Skeletal muscle satellite cell (primary cell): ENCODE measurements at regions not wholly inside any gene's neighbourhood (a gene's known extent, or its start where the extent isn't known, plus 50 kb on each side); places are given as distances from the start of the nearest gene placed in this dataset.

ENCODE experiments used
- H3K27me3 ChIP-seq: 2 replicates; pipeline ENCODE4 v1.7.0; 2013; ENCODE audit warnings: low read length; ENCODE audit not compliant: control insufficient read depth, insufficient read depth
- H3K36me3 ChIP-seq: 2 replicates; pipeline ENCODE4 v1.7.0; 2013; ENCODE audit warnings: mild to moderate bottlenecking, control low read depth, low read length; ENCODE audit not compliant: insufficient read depth
- H3K4me1 ChIP-seq: 2 replicates; pipeline ENCODE4 v1.7.0; 2013; ENCODE audit warnings: low read length; ENCODE audit not compliant: control insufficient read depth, insufficient read depth
- H3K4me2 ChIP-seq: 2 replicates; pipeline ENCODE4 v1.7.0; 2013; ENCODE audit warnings: mild to moderate bottlenecking, low read length
- H3K4me3 ChIP-seq: 2 replicates; pipeline ENCODE4 v1.7.0; 2013; ENCODE audit warnings: low read length
- H3K9ac ChIP-seq: 2 replicates; pipeline ENCODE4 v1.7.0; 2013; ENCODE audit warnings: mild to moderate bottlenecking, low read depth, low read length, moderate library complexity
- H3K9me3 ChIP-seq: replicated peaks from 2 replicates; pipeline ENCODE4 v1.7.0; 2013; ENCODE audit warnings: mild to moderate bottlenecking, control low read depth, low read length

- no peak overlapping the region for H3K4me3 ChIP-seq
- H3K9ac ChIP-seq, result no peak overlapping the region
These were observed 114.6 kb upstream of the CCDC68 start for GRCh38 chr18:55073834-55074233.

GRCh38 chr18:55073116-55073515 lies 113.9 kb upstream of the CCDC68 start:
- Histone ChIP-seq H3K9ac (no peak overlapping the region), H3K9me3 (no peaks in the 10 kb centered on the region), H3K4me1 (no peaks in the 10 kb centered on the region), H3K4me2 (no peak overlapping the region), H3K27me3 (peaks cover 36% of the 10 kb centered on the region), H3K4me3 (no peak overlapping the region), H3K36me3 (no peaks in the 10 kb centered on the region)

More at GRCh38 chr18:55073834-55074233, 114.6 kb upstream of the CCDC68 start:
- Histone ChIP-seq H3K4me2 (no peak overlapping the region), H3K9me3 (no peaks in the 10 kb centered on the region), H3K27me3 (peaks cover 36% of the 10 kb centered on the region), H3K4me1 (no peaks in the 10 kb centered on the region), H3K36me3 (no peaks in the 10 kb centered on the region)

GRCh38 chr18:55072698-55073097 lies 113.4 kb upstream of the CCDC68 start:
- no peaks in the 10 kb centered on the region for H3K4me1 ChIP-seq
- no peaks in the 10 kb centered on the region for H3K36me3 ChIP-seq
- H3K4me3 ChIP-seq, result no peak overlapping the region
- no peak overlapping the region for H3K4me2 ChIP-seq
- H3K9me3 ChIP-seq, result no peaks in the 10 kb centered on the region
- H3K9ac ChIP-seq, result no peak overlapping the region
- peaks cover 36% of the 10 kb centered on the region for H3K27me3 ChIP-seq

- no peaks in the 10 kb centered on the region for H3K4me1 ChIP-seq
- H3K4me3 ChIP-seq, result no peak overlapping the region
- H3K36me3 ChIP-seq, result no peaks in the 10 kb centered on the region
- H3K27me3 ChIP-seq, result peaks cover 36% of the 10 kb centered on the region
- no peaks in the 10 kb centered on the region for H3K9me3 ChIP-seq
- H3K4me2 ChIP-seq, result no peak overlapping the region
- H3K9ac ChIP-seq, result no peak overlapping the region
These were observed 112.9 kb upstream of the CCDC68 start for GRCh38 chr18:55072181-55072580.

GRCh38 chr18:55069497-55069896 lies 110.2 kb upstream of the CCDC68 start:
- Histone ChIP-seq H3K9ac (no peak overlapping the region), H3K4me2 (no peak overlapping the region), H3K4me3 (no peak overlapping the region), H3K4me1 (no peaks in the 10 kb centered on the region), H3K9me3 (no peaks in the 10 kb centered on the region), H3K36me3 (no peaks in the 10 kb centered on the region), H3K27me3 (peaks cover 36% of the 10 kb centered on the region)

GRCh38 chr18:55064760-55065159 lies 105.5 kb upstream of the CCDC68 start:
- Histone ChIP-seq H3K4me2 (no peak overlapping the region), H3K27me3 (peaks cover 6% of the 10 kb centered on the region), H3K9ac (no peak overlapping the region), H3K4me1 (no peaks in the 10 kb centered on the region), H3K36me3 (no peaks in the 10 kb centered on the region), H3K9me3 (no peaks in the 10 kb centered on the region), H3K4me3 (no peak overlapping the region)

GRCh38 chr18:55064073-55064472 lies 104.8 kb upstream of the CCDC68 start:
- no peak overlapping the region for H3K9ac ChIP-seq
- H3K4me3 ChIP-seq, result no peak overlapping the region
- no peak overlapping the region for H3K4me2 ChIP-seq
- H3K4me1 ChIP-seq, result no peaks in the 10 kb centered on the region
- peaks cover 3% of the 10 kb centered on the region for H3K27me3 ChIP-seq
- no peaks in the 10 kb centered on the region for H3K36me3 ChIP-seq
- no peaks in the 10 kb centered on the region for H3K9me3 ChIP-seq

- Histone ChIP-seq H3K9me3 (no peaks in the 10 kb centered on the region), H3K36me3 (no peaks in the 10 kb centered on the region), H3K4me2 (peak overlapping the region; percentile 45), H3K9ac (no peak overlapping the region), H3K4me3 (no peak overlapping the region), H3K4me1 (no peaks in the 10 kb centered on the region), H3K27me3 (peaks cover 6% of the 10 kb centered on the region)
These were observed 95.0 kb upstream of the CCDC68 start for GRCh38 chr18:55054021-55054990.

- no peaks in the 10 kb centered on the region for H3K9me3 ChIP-seq
- H3K36me3 ChIP-seq, result no peaks in the 10 kb centered on the region
- H3K4me3 ChIP-seq, result no peak overlapping the region
- H3K9ac ChIP-seq, result no peak overlapping the region
- peaks cover 4% of the 10 kb centered on the region for H3K4me1 ChIP-seq
- no peaks in the 10 kb centered on the region for H3K27me3 ChIP-seq
- no peak overlapping the region for H3K4me2 ChIP-seq
These were observed 89.6 kb upstream of the CCDC68 start for GRCh38 chr18:55048892-55049291.

- no peak overlapping the region for H3K9ac ChIP-seq
- H3K4me1 ChIP-seq, result peaks cover 4% of the 10 kb centered on the region
- no peak overlapping the region for H3K4me3 ChIP-seq
- no peaks in the 10 kb centered on the region for H3K27me3 ChIP-seq
- no peaks in the 10 kb centered on the region for H3K36me3 ChIP-seq
- no peak overlapping the region for H3K4me2 ChIP-seq
- no peaks in the 10 kb centered on the region for H3K9me3 ChIP-seq
These were observed 88.3 kb upstream of the CCDC68 start for GRCh38 chr18:55047546-55047945.

GRCh38 chr18:55041366-55041765 lies 82.1 kb upstream of the CCDC68 start:
- Histone ChIP-seq H3K4me1 (no peaks in the 10 kb centered on the region), H3K9me3 (no peaks in the 10 kb centered on the region), H3K4me3 (no peak overlapping the region), H3K9ac (no peak overlapping the region), H3K27me3 (peaks cover 15% of the 10 kb centered on the region), H3K36me3 (no peaks in the 10 kb centered on the region), H3K4me2 (no peak overlapping the region)

- Histone ChIP-seq H3K4me3 (no peak overlapping the region), H3K4me1 (no peaks in the 10 kb centered on the region), H3K27me3 (peaks cover 26% of the 10 kb centered on the region), H3K36me3 (no peaks in the 10 kb centered on the region), H3K9me3 (no peaks in the 10 kb centered on the region), H3K4me2 (no peak overlapping the region), H3K9ac (no peak overlapping the region)
These were observed 78.9 kb upstream of the CCDC68 start for GRCh38 chr18:55038162-55038561.
